Activated CD4-positive, alpha-beta memory T cell treated with anti-CD3 and anti-CD28 coated beads, Interleukin-2, amount 10 ng/mL, durations not matched to agents 7 days and 5 days (primary cell): ENCODE measurements at regions not wholly inside any gene's neighbourhood (a gene's known extent, or its start where the extent isn't known, plus 50 kb on each side); places are given as distances from the start of the nearest gene placed in this dataset.
"Not testable (repeated sequence)": the region's sequence is repeated elsewhere in the genome, so short reads cannot be mapped to it uniquely, and the experiment has no call there.

Source experiments
- CTCF ChIA-PET: fragments of 350-600 bp; sonication (Branson Sonifier 250); formaldehyde crosslinking; loops from one replicate; lab custom pipeline; 2021; ENCODE audit warnings: antibody characterized with exemption, inconsistent platforms; lab: Charles Lee
- POLR2A ChIA-PET: fragments of 350-600 bp; sonication (Branson Sonifier 250); formaldehyde crosslinking; loops from one replicate; lab custom pipeline; 2021; ENCODE audit warnings: antibody characterized with exemption; lab: Charles Lee
- DNase-seq: peaks from one replicate; pipeline ENCODE4 v3.0.0-alpha.2; 2020
- H3K27ac Mint-ChIP-seq: one replicate; pipeline ENCODE4 v1.8.0; 2021; ENCODE audit warnings: mild to moderate bottlenecking, mixed read lengths
- H3K27me3 Mint-ChIP-seq: one replicate; pipeline ENCODE4 v1.8.0; 2021; ENCODE audit warnings: mixed read lengths
- H3K36me3 Mint-ChIP-seq: one replicate; pipeline ENCODE4 v1.8.0; 2021; ENCODE audit warnings: low read depth, mixed read lengths
- H3K4me1 Mint-ChIP-seq: one replicate; pipeline ENCODE4 v1.8.0; 2021; ENCODE audit warnings: mixed read lengths
- H3K4me3 Mint-ChIP-seq: one replicate; pipeline ENCODE4 v1.8.0; 2021; ENCODE audit warnings: mild to moderate bottlenecking, mixed read lengths
- H3K9me3 Mint-ChIP-seq: one replicate; pipeline ENCODE4 v1.8.0; 2021; ENCODE audit warnings: mixed read lengths

GRCh38 chr6:137579612-137580011 is 85.4 kb upstream of the OLIG3 start:
- H3K36me3 Mint-ChIP-seq = no peaks in the 10 kb centered on the region
- peaks cover 21% of the 10 kb centered on the region for H3K27me3 Mint-ChIP-seq
- no peak for DNase-seq
- CTCF ChIA-PET = interaction anchor here (2.6 kb wide), 1 partner anchor 10 kb away, joined by 9 read pairs; no protein-coding TSS in a partner anchor
- no peak overlapping the region for H3K4me3 Mint-ChIP-seq
- no peak overlapping the region for H3K27ac Mint-ChIP-seq
- H3K9me3 Mint-ChIP-seq = no peaks in the 10 kb centered on the region
- H3K4me1 Mint-ChIP-seq = no peaks in the 10 kb centered on the region
- POLR2A ChIA-PET = no interaction called here

GRCh38 chr6:137581019-137581707 is 87.0 kb upstream of the OLIG3 start:
- no peak overlapping the region for H3K4me3 Mint-ChIP-seq
- no peak overlapping the region for H3K27ac Mint-ChIP-seq
- POLR2A ChIA-PET = interaction anchor here (0.6 kb wide), 1 partner anchor 89 kb away, joined by 3 read pairs; no protein-coding TSS in a partner anchor
- H3K36me3 Mint-ChIP-seq = no peaks in the 10 kb centered on the region
- peaks cover 18% of the 10 kb centered on the region for H3K27me3 Mint-ChIP-seq
- CTCF ChIA-PET = no interaction called here
- no peaks in the 10 kb centered on the region for H3K4me1 Mint-ChIP-seq
- DNase-seq = no peak
- H3K9me3 Mint-ChIP-seq = no peaks in the 10 kb centered on the region

- H3K27ac Mint-ChIP-seq, H3K9me3 Mint-ChIP-seq, H3K4me3 Mint-ChIP-seq, POLR2A ChIA-PET, H3K36me3 Mint-ChIP-seq, H3K4me1 Mint-ChIP-seq, DNase-seq: not testable (repeated sequence)
- CTCF ChIA-PET = interaction anchor here (0.8 kb wide), 1 partner anchor 308 kb away, joined by 3 read pairs; no protein-coding TSS in a partner anchor
- H3K27me3 Mint-ChIP-seq = peaks cover 16% of the 10 kb centered on the region
These were observed 89.3 kb upstream of the OLIG3 start for GRCh38 chr6:137583519-137583918.

GRCh38 chr6:137588472-137588871 is 94.3 kb upstream of the OLIG3 start:
- no peak overlapping the region for H3K27ac Mint-ChIP-seq
- POLR2A ChIA-PET = interaction anchor here (1.2 kb wide), 1 partner anchor 246 kb away, joined by 3 read pairs; no protein-coding TSS in a partner anchor
- DNase-seq = no peak
- H3K27me3 Mint-ChIP-seq = peaks cover 20% of the 10 kb centered on the region
- peaks cover 13% of the 10 kb centered on the region for H3K36me3 Mint-ChIP-seq
- CTCF ChIA-PET = interaction anchor here (0.8 to 3.9 kb wide), 10 partner anchors 9 to 245 kb away, joined by 3 to 25 read pairs (median 10); no protein-coding TSS in a partner anchor
- peaks cover 19% of the 10 kb centered on the region for H3K4me1 Mint-ChIP-seq
- no peak overlapping the region for H3K4me3 Mint-ChIP-seq
- peaks cover 12% of the 10 kb centered on the region for H3K9me3 Mint-ChIP-seq

GRCh38 chr6:137589067-137589848 is 95.1 kb upstream of the OLIG3 start:
- no peak overlapping the region for H3K4me3 Mint-ChIP-seq

GRCh38 chr6:137590684-137591083 is 96.5 kb upstream of the OLIG3 start:
- Mint-ChIP-seq H3K9me3 (peaks cover 19% of the 10 kb centered on the region), H3K4me1 (peaks cover 19% of the 10 kb centered on the region), H3K36me3 (peaks cover 17% of the 10 kb centered on the region), H3K4me3 (no peak overlapping the region), H3K27me3 (peaks cover 25% of the 10 kb centered on the region), H3K27ac (no peak overlapping the region)
- ChIA-PET CTCF (interaction anchor here (0.7 to 3.9 kb wide), 9 partner anchors 11 to 320 kb away, joined by 3 to 25 read pairs (median 5); no protein-coding TSS in a partner anchor), POLR2A (no interaction called here)
- DNase-seq = no peak

More at GRCh38 chr6:137589067-137589848, 95.1 kb upstream of the OLIG3 start:
- H3K9me3 Mint-ChIP-seq = peaks cover 12% of the 10 kb centered on the region
- ChIA-PET CTCF (interaction anchor here (0.6 to 3.9 kb wide), 34 partner anchors 9 to 329 kb away, joined by 3 to 25 read pairs (median 4); no protein-coding TSS in a partner anchor), POLR2A (interaction anchor here (1.2 kb wide), 2 partner anchors 172 to 247 kb away, joined by 3 read pairs; no protein-coding TSS in a partner anchor)
- peaks cover 22% of the 10 kb centered on the region for H3K27me3 Mint-ChIP-seq
- H3K4me1 Mint-ChIP-seq = peaks cover 19% of the 10 kb centered on the region
- DNase-seq = peak; percentile 79
- no peak overlapping the region for H3K27ac Mint-ChIP-seq
- peaks cover 15% of the 10 kb centered on the region for H3K36me3 Mint-ChIP-seq

- no peak overlapping the region for H3K4me3 Mint-ChIP-seq
- peaks cover 41% of the 10 kb centered on the region for H3K27me3 Mint-ChIP-seq
- no peak for DNase-seq
- ChIA-PET CTCF (interaction anchor here (1.1 kb wide), 1 partner anchor 11 kb away, joined by 5 read pairs; no protein-coding TSS in a partner anchor), POLR2A (no interaction called here)
- no peak overlapping the region for H3K27ac Mint-ChIP-seq
- peaks cover 4% of the 10 kb centered on the region for H3K9me3 Mint-ChIP-seq
- H3K36me3 Mint-ChIP-seq = no peaks in the 10 kb centered on the region
- H3K4me1 Mint-ChIP-seq = no peaks in the 10 kb centered on the region
These were observed 107.3 kb upstream of the OLIG3 start for GRCh38 chr6:137601471-137601870.

- no peak overlapping the region for H3K4me3 Mint-ChIP-seq
- DNase-seq = no peak
- H3K9me3 Mint-ChIP-seq = peaks cover 2% of the 10 kb centered on the region
- no peak overlapping the region for H3K27ac Mint-ChIP-seq
- H3K4me1 Mint-ChIP-seq = no peaks in the 10 kb centered on the region
- H3K36me3 Mint-ChIP-seq = no peaks in the 10 kb centered on the region
- H3K27me3 Mint-ChIP-seq = peaks cover 38% of the 10 kb centered on the region
- ChIA-PET CTCF (no interaction called here), POLR2A (no interaction called here)
These were observed 108.4 kb upstream of the OLIG3 start for GRCh38 chr6:137602313-137603197.

GRCh38 chr6:137610702-137611101 is 116.5 kb upstream of the OLIG3 start:
- H3K27ac Mint-ChIP-seq = no peak overlapping the region
- peaks cover 2% of the 10 kb centered on the region for H3K9me3 Mint-ChIP-seq
- no peak for DNase-seq
- H3K27me3 Mint-ChIP-seq = peaks cover 30% of the 10 kb centered on the region
- H3K4me1 Mint-ChIP-seq = no peaks in the 10 kb centered on the region
- ChIA-PET POLR2A (no interaction called here), CTCF (interaction anchor here (1.2 kb wide), 1 partner anchor 297 kb away, joined by 3 read pairs; no protein-coding TSS in a partner anchor)
- H3K4me3 Mint-ChIP-seq = no peak overlapping the region
- H3K36me3 Mint-ChIP-seq = no peaks in the 10 kb centered on the region

- no peaks in the 10 kb centered on the region for H3K9me3 Mint-ChIP-seq
- no peaks in the 10 kb centered on the region for H3K36me3 Mint-ChIP-seq
- no peak for DNase-seq
- ChIA-PET CTCF (no interaction called here), POLR2A (no interaction called here)
- peaks cover 40% of the 10 kb centered on the region for H3K27me3 Mint-ChIP-seq
- H3K27ac Mint-ChIP-seq = no peak overlapping the region
- no peak overlapping the region for H3K4me3 Mint-ChIP-seq
- H3K4me1 Mint-ChIP-seq = no peaks in the 10 kb centered on the region
These were observed 129.1 kb upstream of the OLIG3 start for GRCh38 chr6:137623293-137623692.

GRCh38 chr6:137625100-137625661 is 131.0 kb upstream of the OLIG3 start:
- POLR2A ChIA-PET = no interaction called here
- no peak for DNase-seq
- Mint-ChIP-seq H3K36me3 (no peaks in the 10 kb centered on the region), H3K27me3 (peaks cover 34% of the 10 kb centered on the region), H3K4me1 (no peaks in the 10 kb centered on the region), H3K27ac (no peak overlapping the region), H3K9me3 (no peaks in the 10 kb centered on the region), H3K4me3 (no peak overlapping the region)
- CTCF ChIA-PET = interaction anchor here (1.1 to 1.2 kb wide), 2 partner anchors 35 to 37 kb away, joined by 3 read pairs; no protein-coding TSS in a partner anchor

- peaks cover 4% of the 10 kb centered on the region for H3K4me1 Mint-ChIP-seq
- H3K4me3 Mint-ChIP-seq = no peak overlapping the region
- H3K9me3 Mint-ChIP-seq = no peaks in the 10 kb centered on the region
- peaks cover 33% of the 10 kb centered on the region for H3K27me3 Mint-ChIP-seq
- ChIA-PET POLR2A (no interaction called here), CTCF (interaction anchor here (1.1 to 2.0 kb wide), 3 partner anchors 8 to 38 kb away, joined by 3 to 5 read pairs (median 3); no protein-coding TSS in a partner anchor)
- no peaks in the 10 kb centered on the region for H3K36me3 Mint-ChIP-seq
- H3K27ac Mint-ChIP-seq = no peak overlapping the region
- DNase-seq = no peak
These were observed 131.6 kb upstream of the OLIG3 start for GRCh38 chr6:137625808-137626207.
